H1 (cell line): ENCODE measurements at regions not wholly inside any gene's neighbourhood (a gene's known extent, or its start where the extent isn't known, plus 50 kb on each side); places are given as distances from the start of the nearest gene placed in this dataset.

Experiments
- CTCF ChIA-PET: fragments of 300-600 bp; sonication (Branson Sonifier 250); formaldehyde crosslinking; loops from one replicate; lab custom pipeline; 2021; ENCODE audit not compliant: partially characterized antibody; lab: Charles Lee
- POLR2A ChIA-PET: fragments of 300-600 bp; sonication (Branson Sonifier 250); formaldehyde crosslinking; loops from one replicate; lab custom pipeline; 2021; ENCODE audit warnings: inconsistent platforms; ENCODE audit not compliant: partially characterized antibody; lab: Charles Lee
- DNase-seq, 2 experiments: peaks; one replicate each; pipeline versions ENCODE4 v3.0.0 to v3.0.0-alpha.2; 2010 to 2022; ENCODE audit warnings: low spot score in 2 of 2, low read depth in 1 of 2, mixed read lengths in 1 of 2
- FAIRE-seq: peaks from 2 replicates; lab custom pipeline; 2011; peaks lifted over from hg19 to GRCh38; lab: Jason Lieb, UNC
- H2AFZ ChIP-seq: 2 replicates; pipeline ENCODE4 v1.8.1; 2012; ENCODE audit warnings: low read length, inconsistent platforms
- H2AK5ac ChIP-seq: 2 replicates; pipeline ENCODE4 v1.6.1; 2013; ENCODE audit warnings: low read depth, low read length
- H2BK120ac ChIP-seq: replicated peaks from 2 replicates; pipeline ENCODE3; 2013; ENCODE audit warnings: low read depth, low read length, inconsistent platforms
- H2BK12ac ChIP-seq: 2 replicates; pipeline ENCODE4 v1.6.1; 2013; ENCODE audit warnings: low read depth, low read length
- H2BK15ac ChIP-seq: 2 replicates; pipeline ENCODE4 v1.6.1; 2013; ENCODE audit warnings: low read length
- H2BK20ac ChIP-seq: 2 replicates; pipeline ENCODE4 v1.6.1; 2013; ENCODE audit warnings: low read length
- H2BK5ac ChIP-seq: 2 replicates; pipeline ENCODE4 v1.6.1; 2013; ENCODE audit warnings: low read depth, low read length
- H3K14ac ChIP-seq: 2 replicates; pipeline ENCODE4 v1.6.1; 2013; ENCODE audit warnings: inconsistent platforms; ENCODE audit not compliant: insufficient read length
- H3K18ac ChIP-seq: 2 replicates; pipeline ENCODE4 v1.6.1; 2013; ENCODE audit warnings: low read length; ENCODE audit errors: extremely low read depth
- H3K23ac ChIP-seq: 2 replicates; pipeline ENCODE4 v1.6.1; 2013; ENCODE audit warnings: inconsistent platforms; ENCODE audit not compliant: insufficient read length
- H3K23me2 ChIP-seq: 2 replicates; pipeline ENCODE4 v1.6.1; 2013; ENCODE audit warnings: low read depth, low read length
- H3K27ac ChIP-seq: 2 replicates; pipeline ENCODE4 v1.6.1; 2011; ENCODE audit warnings: low read depth, low read length, inconsistent platforms
- H3K27me3 ChIP-seq, 4 experiments: replicated peaks in 1 of 4; 1 replicate in 1 of 4; 2 replicates in 3 of 4; pipeline versions ENCODE4 v1.6.1 to v1.8.1; 2011 to 2013; ENCODE audit warnings: low read length in 3 of 4, mild to moderate bottlenecking in 3 of 4, inconsistent platforms in 2 of 4, mixed read lengths in 2 of 4, moderate library complexity in 1 of 4; ENCODE audit not compliant: control insufficient read depth in 3 of 4, insufficient read depth in 3 of 4; ENCODE audit errors: extremely low read depth in 1 of 4
- H3K36me3 ChIP-seq, 4 experiments: 2 replicates each; pipeline versions ENCODE4 v1.6.1 to v1.8.1; 2011 to 2013; ENCODE audit warnings: mild to moderate bottlenecking in 4 of 4, low read length in 3 of 4, moderate library complexity in 2 of 4, control low read depth in 1 of 4, inconsistent platforms in 1 of 4; ENCODE audit not compliant: insufficient read depth in 4 of 4, control insufficient read depth in 2 of 4
- H3K4ac ChIP-seq: replicated peaks from 2 replicates; pipeline ENCODE3; 2013; ENCODE audit warnings: low read length, low read depth, mixed read lengths, inconsistent platforms; ENCODE audit not compliant: insufficient read length
- H3K4me1 ChIP-seq, 4 experiments: replicated peaks in 1 of 4; 1 replicate in 1 of 4; 2 replicates in 3 of 4; pipeline versions ENCODE4 v1.6.1 to v1.8.1; 2011 to 2013; ENCODE audit warnings: low read length in 3 of 4, inconsistent platforms in 2 of 4, mixed read lengths in 1 of 4; ENCODE audit not compliant: insufficient read depth in 4 of 4, control insufficient read depth in 3 of 4
- H3K4me2 ChIP-seq, 2 experiments: 2 replicates each; pipeline versions ENCODE4 v1.6.1 to v1.8.1; 2011 to 2013; ENCODE audit warnings: low read depth in 2 of 2, low read length in 2 of 2, control low read depth in 1 of 2, inconsistent platforms in 1 of 2, mild to moderate bottlenecking in 1 of 2; ENCODE audit not compliant: insufficient read depth in 1 of 2
- H3K4me3 ChIP-seq, 4 experiments: fragments of 200-600, 300-600 bp in 1 of 4; sonication (generic), shearing (Covaris generic), sonication (Bioruptor Twin) in 1 of 4; 2 replicates each; pipeline versions ENCODE4 v1.5.1 to v1.8.1; 2011 to 2016; ENCODE audit warnings: low read length in 4 of 4, low read depth in 3 of 4, control low read depth in 2 of 4, inconsistent platforms in 2 of 4, mild to moderate bottlenecking in 2 of 4, mixed read lengths in 1 of 4, moderate library complexity in 1 of 4; ENCODE audit not compliant: insufficient read depth in 2 of 4; ENCODE audit errors: extremely low read depth in 1 of 4
- H3K56ac ChIP-seq: replicated peaks from 2 replicates; pipeline ENCODE3; 2013; ENCODE audit warnings: low read depth, mild to moderate bottlenecking, mixed read lengths, low read length, inconsistent platforms; ENCODE audit not compliant: insufficient read length
- H3K79me1 ChIP-seq: 2 replicates; pipeline ENCODE4 v1.6.1; 2013; ENCODE audit warnings: low read depth, low read length, control low read depth
- H3K79me2 ChIP-seq, 2 experiments: 2 replicates each; pipeline versions ENCODE4 v1.6.1 to v1.8.1; 2012 to 2013; ENCODE audit warnings: low read length in 2 of 2, mild to moderate bottlenecking in 2 of 2, inconsistent platforms in 1 of 2; ENCODE audit not compliant: insufficient read depth in 2 of 2, control insufficient read depth in 1 of 2
- H3K9ac ChIP-seq, 4 experiments: replicated peaks in 1 of 4; 1 replicate in 1 of 4; 2 replicates in 3 of 4; pipeline versions ENCODE4 v1.6.1 to v1.8.1; 2011 to 2013; ENCODE audit warnings: low read depth in 3 of 4, low read length in 3 of 4, control low read depth in 2 of 4, mild to moderate bottlenecking in 2 of 4, moderate library complexity in 2 of 4, inconsistent platforms in 1 of 4; ENCODE audit errors: extremely low read depth in 1 of 4
- H3K9me3 ChIP-seq, 2 experiments: 2 replicates each; pipeline versions ENCODE4 v1.6.1 to v1.8.1; 2012 to 2013; ENCODE audit warnings: mild to moderate bottlenecking in 2 of 2, moderate library complexity in 2 of 2, control low read depth in 1 of 2, inconsistent platforms in 1 of 2, low read depth in 1 of 2, low read length in 1 of 2, mixed read lengths in 1 of 2; ENCODE audit not compliant: insufficient read depth in 2 of 2
- H4K20me1 ChIP-seq, 2 experiments: replicated peaks in 1 of 2; 2 replicates each; pipeline versions ENCODE3 to v1.8.1; 2011 to 2013; ENCODE audit warnings: inconsistent platforms in 2 of 2, low read length in 2 of 2, mild to moderate bottlenecking in 1 of 2; ENCODE audit not compliant: insufficient read depth in 2 of 2, control insufficient read depth in 1 of 2
- H4K5ac ChIP-seq: 2 replicates; pipeline ENCODE4 v1.6.1; 2013; ENCODE audit warnings: low read length, low read depth, mixed read lengths, inconsistent platforms; ENCODE audit not compliant: insufficient read length
- H4K8ac ChIP-seq: 2 replicates; pipeline ENCODE4 v1.8.0; 2013; ENCODE audit warnings: mild to moderate bottlenecking, moderate library complexity, low read length, inconsistent platforms; ENCODE audit not compliant: insufficient read depth; ENCODE audit errors: extremely low read depth
- H4K91ac ChIP-seq: replicated peaks from 2 replicates; pipeline ENCODE3; 2013; ENCODE audit warnings: low read length, mixed read lengths, inconsistent platforms; ENCODE audit not compliant: insufficient read length
- ASH2L ChIP-seq: fragments of 200-600, 300-600 bp; sonication (generic); IDR thresholded peaks from one replicate; pipeline ENCODE4 v1.7.1; 2017; ENCODE audit warnings: low read length
- CEBPB ChIP-seq: IDR thresholded peaks from 2 replicates; pipeline ENCODE4 v1.6.1; 2012; ENCODE audit warnings: low read depth, low read length
- SIX5 ChIP-seq: IDR thresholded peaks from 2 replicates; pipeline ENCODE4 v1.6.1; 2011; ENCODE audit warnings: mild to moderate bottlenecking, low read depth, low read length
- WGBS, 2 experiments: shearing (Covaris generic) in 1 of 2; methylation state at CpG; one replicate each; pipeline versions ENCODE4 v1.1.6 to v1.1.7; 2013 to 2015; ENCODE audit warnings: low lambda C conversion rate in 2 of 2, mixed read lengths in 2 of 2, inconsistent platforms in 1 of 2, low coverage in 1 of 2, missing lambda C conversion rate in 1 of 2; ENCODE audit not compliant: insufficient replicate concordance in 2 of 2, insufficient coverage in 1 of 2, insufficient read length in 1 of 2; ENCODE audit errors: extremely low coverage in 1 of 2, missing lambda C conversion rate in 1 of 2; 5-methylcytosine and 5-hydroxymethylcytosine counted together

DNA sequence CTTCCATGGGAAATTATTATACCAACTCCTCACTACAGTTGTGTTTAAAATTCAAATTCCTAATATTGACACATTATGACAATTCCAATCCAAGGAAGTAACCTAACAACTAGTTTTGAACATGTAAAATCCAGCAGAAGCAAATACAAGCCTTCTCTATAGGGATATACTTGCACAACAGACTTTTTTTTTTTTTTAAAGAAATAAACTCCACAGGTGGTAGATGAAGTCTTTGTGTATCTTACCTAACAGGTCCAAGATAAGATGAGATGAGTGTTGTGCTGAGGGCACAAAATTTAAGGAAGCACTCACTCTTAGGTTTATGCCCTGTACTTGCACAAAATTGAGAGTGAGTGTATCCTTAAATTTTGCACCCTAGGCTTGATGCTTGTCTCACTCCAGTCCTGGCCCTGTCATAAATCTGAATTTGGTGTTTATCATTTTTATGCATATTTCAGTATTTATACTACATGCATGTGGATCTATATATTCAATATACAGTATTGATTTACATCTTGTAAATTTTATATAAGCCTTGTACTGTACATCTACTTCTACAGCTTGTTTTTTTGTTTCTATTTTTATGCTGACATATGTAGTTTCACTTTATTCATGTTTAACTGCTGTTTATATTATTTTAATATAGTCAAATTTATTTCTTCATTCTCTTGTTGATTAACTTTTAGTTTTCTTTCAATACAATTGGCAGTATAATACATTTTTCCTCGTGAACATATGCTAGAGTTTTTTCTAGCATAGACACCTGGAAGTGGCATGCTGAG lies 60.6 kb upstream of the RGL1 start:
- no peak for DNase-seq
- no peak overlapping the region for H4K5ac ChIP-seq
- H3K18ac ChIP-seq, result no peak overlapping the region
- no peak overlapping the region for H3K9ac ChIP-seq
- peaks cover 0 to 7% (median 1%) of the 10 kb centered on the region in 4 experiments; a peak in 3 of 7 replicates for H3K4me1 ChIP-seq
- no peak overlapping the region for H2BK5ac ChIP-seq
- no peak overlapping the region for H2BK120ac ChIP-seq
- no peak overlapping the region for H3K23ac ChIP-seq
- H2AFZ ChIP-seq, result no peak overlapping the region
- H3K4ac ChIP-seq, result no peak overlapping the region
- no peaks in the 10 kb centered on the region for H3K9me3 ChIP-seq
- no peak for FAIRE-seq
- H3K36me3 ChIP-seq, result no peaks in the 10 kb centered on the region
- H3K14ac ChIP-seq, result no peak overlapping the region
- POLR2A ChIA-PET, result no interaction called here
- CTCF ChIA-PET, result interaction anchor here (1.2 kb wide), 1 partner anchor 140 kb away, joined by 3 read pairs; no protein-coding TSS in a partner anchor
- H2AK5ac ChIP-seq, result no peak overlapping the region
- peak overlapping the region in 1 of 2 experiments; percentile 16; a peak in 1 of 4 replicates for H3K4me2 ChIP-seq
- no peaks in the 10 kb centered on the region for H3K79me1 ChIP-seq
- WGBS, 2 experiments, result 84% methylated on average over 1 of the region's 1 CpG; no CpG with 5 or more reads in 1 of the 2 experiments
- H2BK20ac ChIP-seq, result no peak overlapping the region
- no peaks in the 10 kb centered on the region for H3K27me3 ChIP-seq
- H4K91ac ChIP-seq, result no peak overlapping the region
- H3K23me2 ChIP-seq, result no peaks in the 10 kb centered on the region
- H4K20me1 ChIP-seq, result no peaks in the 10 kb centered on the region
- H4K8ac ChIP-seq, result no peak overlapping the region
- TF ChIP-seq SIX5 (no peak), ASH2L (no peak), CEBPB (peak; percentile 86)
- no peak overlapping the region for H2BK12ac ChIP-seq
- H3K56ac ChIP-seq, result no peak overlapping the region
- no peak overlapping the region for H3K4me3 ChIP-seq
- H2BK15ac ChIP-seq, result no peak overlapping the region
- no peaks in the 10 kb centered on the region for H3K79me2 ChIP-seq
- H3K27ac ChIP-seq, result no peak overlapping the region
